T follicular helper cell (primary cell): ENCODE measurements at regions not wholly inside any gene's neighbourhood (a gene's known extent, or its start where the extent isn't known, plus 50 kb on each side); places are given as distances from the start of the nearest gene placed in this dataset.

Experiments
- DNase-seq: peaks from one replicate; pipeline ENCODE4 v3.0.0-alpha.2; 2020; ENCODE audit warnings: low read depth

DNA sequence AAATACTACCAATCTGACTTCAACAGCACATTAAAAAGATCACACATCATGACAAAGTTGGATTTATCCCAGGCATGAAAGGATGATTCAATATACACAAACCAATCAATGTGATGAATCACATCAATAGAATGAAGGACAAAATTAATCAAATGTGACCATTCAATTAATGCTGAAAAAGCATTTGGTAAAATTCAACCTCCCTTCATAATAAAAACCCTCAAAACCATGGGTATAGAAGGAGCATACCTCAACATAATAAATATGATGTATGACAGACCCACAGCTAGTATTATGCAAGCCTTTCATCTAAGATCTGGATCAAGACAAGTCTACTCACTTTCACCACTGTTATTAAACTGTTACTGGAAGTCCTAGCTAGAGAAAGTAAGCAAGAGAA lies 921.7 kb upstream of the RAG2 start:
- DNase-seq = no peak

DNA sequence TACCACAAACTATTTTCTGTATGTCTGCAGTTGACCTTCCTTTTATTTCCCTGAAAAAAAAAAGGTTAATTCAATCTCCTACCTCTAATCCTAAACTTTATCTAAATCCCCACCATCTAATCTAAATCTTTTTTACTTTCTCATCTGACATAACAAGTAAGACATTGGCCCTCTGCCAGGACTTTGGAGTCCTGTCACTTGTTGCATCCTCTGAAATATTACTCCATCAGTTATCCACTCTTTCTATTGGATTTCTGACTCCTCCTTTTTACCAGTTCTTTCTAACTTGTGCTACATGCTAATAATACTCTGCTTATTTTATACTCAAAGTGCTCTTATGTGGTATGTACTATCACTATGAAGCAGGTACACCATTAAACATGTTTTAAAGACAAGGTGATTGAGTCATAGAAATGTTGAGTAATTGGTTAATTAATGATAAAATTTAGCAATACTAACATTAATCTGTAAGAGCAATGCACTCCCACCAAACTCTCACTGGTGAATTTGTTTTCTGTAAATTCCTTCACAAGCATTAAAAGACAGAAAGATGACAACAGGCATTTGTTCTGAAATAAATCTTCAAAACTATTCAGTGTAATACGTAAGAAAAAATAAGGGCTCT lies 914.2 kb upstream of the RAG2 start:
- no peak for DNase-seq

DNA sequence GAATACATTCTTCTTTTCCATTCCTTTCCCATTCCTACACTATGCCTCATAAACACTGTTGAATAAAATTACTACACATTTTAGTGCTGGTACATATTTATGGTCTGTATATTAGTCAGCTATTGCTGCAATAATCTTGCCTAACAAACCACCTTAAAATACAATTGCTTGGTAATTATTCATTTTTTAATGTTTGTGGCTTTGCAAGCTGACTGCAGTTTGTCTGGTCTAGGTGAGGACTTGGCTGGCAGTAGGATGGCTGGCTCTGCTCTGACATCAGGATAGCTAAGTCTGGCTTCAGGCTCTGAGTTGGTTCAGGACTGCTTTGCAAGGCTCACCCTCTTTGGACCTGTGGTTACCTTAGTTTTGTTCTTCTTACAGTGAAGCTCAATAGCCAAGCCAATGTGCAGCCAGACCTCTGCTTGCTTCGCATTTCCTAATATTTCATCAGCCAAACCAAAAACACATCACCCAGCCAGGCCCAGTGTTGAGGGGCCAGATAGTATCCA lies 913.4 kb upstream of the RAG2 start:
- DNase-seq = no peak

DNA sequence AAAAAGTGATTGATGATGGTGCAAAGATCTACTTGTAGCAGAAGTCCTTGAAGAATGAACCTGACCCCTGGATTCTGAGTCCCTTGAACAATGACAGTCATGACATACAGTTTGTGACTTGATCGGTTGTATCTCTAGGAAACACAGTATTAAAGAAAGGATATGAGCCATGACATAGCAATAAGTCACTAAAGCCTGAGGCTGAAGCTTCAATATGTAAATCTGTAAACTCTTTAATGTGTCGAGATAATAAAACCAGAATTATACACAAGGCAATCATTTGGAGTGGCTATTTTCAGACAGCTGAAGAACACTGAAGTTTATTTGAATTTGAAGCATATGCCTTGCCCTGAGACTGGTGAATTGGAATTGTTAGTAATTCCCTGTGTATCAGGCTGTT lies 911.5 kb upstream of the RAG2 start:
- DNase-seq = no peak

DNA sequence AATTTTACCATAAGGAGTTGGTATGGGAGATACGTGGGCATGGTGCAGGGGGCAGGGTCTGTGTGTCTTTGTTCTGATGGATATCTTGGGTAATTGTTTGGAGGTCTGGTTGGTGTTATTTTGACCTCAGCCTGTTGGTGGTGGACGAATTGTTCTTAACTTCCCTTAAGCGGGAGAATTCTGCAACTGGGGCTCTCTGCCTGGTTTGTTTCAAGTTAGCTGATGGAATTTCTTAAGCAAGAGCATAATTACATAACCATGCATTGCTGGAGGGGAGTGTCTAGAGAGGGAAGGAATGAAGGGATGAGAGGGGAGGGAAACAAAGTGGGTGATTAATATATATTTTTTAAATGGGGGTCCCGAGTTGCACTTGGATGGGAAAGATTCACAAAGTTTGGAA lies 908.5 kb upstream of the RAG2 start:
- DNase-seq = no peak

DNA sequence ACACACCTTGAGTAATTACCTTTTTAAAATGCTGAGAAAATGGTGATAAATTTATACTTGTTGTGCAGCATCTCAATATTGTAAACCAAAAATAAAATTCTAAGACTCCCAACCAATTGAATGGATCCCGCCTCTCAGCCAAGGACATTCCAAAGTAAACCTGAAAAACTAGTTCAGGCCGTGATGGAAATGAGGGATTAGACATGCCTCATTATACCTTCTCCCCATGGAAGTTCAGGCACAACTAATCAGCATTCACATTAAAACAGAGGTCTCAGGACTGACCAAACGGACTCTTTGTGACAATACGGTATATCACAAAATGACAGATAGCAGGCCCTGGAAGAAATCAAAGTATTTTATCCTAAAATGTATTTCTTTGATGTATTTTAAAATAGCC lies 907.4 kb upstream of the RAG2 start:
- no peak for DNase-seq

DNA sequence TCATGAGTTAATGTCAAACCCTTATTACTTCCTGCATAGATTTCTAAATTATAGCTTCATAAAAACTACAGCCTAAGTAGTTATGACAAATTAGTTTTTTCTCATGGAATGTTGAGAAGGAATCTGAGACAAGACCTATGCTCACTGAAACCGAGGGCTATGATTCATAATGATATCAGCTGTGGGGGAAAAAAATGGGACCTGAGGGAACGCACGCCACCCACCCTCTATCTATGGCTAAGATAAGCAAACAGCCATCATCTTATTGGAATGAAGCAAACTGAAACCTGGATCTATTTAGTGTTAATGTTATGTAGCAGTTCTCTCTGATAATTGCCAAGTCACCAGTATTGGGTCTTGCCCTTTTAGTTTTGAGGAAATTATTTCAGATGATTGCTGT lies 906.9 kb upstream of the RAG2 start:
- DNase-seq = no peak

DNA sequence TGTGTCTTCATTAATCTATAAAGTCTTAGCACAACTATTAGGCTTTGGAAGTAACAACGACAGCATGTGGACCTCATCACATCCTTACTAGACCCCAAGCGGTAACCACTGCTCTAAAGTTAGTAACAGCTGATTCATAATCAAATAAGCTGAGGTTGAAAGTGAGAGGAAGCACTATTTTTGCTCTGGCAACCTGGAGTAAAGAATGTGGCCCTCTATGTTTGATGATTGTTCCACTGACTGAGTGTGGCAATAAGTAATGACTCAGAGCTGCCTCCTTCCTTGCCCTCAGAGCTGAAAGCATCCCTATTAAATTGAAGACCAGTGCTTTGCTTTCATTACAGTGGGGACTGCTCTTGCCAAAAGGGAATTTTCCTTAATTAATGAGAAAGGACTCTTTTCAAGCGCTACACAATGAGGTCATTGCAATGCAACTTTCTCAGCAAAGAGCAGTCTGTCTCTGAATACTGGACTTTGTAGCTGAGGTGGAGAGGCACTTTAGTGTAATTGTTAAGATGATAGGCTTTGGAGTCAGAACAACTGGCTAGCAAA lies 906.1 kb upstream of the RAG2 start:
- no peak for DNase-seq

DNA sequence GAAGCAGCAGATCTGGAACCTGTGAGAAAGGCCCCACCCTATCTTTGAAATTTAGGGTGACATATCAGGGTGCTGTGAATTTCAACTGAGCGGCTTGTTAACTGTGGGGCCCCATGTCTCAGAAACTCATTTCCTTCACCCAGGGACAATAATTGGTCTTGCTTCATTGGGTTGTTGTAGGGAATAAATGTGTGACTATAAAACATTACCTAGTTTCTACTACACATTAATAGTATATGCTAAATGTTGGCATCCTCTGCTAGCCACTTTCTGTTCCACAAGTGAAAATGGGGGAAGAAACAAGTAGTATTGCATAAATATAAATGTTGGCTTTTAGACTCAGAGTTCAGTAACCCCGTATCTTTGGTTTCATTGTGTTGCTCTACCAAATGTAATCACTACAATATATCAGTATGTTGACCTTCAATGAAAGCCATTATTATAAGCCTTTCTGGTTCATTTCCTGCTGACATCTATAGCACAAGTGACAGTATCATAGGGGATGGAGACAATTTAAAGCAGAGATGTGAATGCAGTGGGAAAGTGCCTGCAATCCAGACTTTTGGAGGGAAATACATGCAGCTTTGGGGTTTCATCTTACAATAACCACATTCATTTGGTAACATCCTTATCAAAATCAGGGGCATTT lies 905.5 kb upstream of the RAG2 start:
- DNase-seq = no peak

DNA sequence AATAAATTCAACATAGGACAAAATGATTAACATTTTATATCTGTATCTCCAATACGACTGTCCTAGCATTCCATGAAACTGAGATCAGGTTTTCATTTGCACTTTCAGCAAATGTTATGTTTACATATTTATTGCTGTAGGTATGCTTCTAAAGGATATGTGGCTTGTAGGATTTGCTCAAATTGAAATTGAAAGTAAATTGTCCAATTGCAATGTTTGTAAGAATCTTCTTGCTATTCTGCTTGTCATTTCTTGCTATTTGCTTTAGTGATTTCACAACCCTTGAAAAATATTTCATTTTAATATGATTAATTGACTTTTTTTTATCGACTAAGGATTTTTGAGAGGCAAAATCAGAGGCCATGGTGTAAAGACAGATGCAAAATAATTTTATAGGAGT lies 904.2 kb upstream of the RAG2 start:
- no peak for DNase-seq

DNA sequence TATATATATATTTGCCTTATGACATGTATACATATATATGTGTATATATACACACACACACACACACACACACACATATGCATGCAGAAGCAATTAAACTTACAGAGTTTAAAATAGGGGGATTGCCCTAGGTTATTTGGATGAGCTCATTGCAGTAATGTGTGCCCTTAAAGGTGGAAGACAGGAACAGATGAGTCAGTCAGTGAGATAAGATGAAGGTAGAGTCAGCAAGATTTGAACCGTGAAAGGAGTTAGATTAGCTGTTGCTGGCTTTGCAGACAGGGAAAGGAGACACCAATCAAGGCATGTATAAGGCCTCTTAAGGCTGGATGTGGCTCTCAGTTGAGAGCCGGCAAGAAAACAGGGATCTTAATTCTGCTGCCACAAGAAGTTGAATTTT lies 902.4 kb upstream of the RAG2 start:
- no peak for DNase-seq

DNA sequence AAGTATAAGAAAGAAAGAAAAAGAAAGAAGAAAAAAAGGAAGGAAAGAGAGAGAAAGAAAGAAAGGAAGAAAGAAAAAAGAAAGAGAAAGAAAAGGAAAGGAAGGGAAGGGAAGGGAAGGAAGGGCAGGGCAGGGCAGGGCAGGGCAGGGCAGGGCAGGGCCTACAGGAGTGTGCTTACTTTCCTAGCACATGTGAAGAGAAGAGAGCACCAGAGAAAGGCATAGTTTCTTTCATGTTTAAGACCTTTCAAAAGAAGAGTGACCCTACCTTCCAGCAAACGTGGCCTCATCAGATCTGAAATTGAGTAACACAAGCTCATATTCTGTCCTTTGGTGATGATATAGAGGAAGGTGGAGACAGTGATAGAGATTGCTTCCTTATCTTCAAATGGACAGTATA lies 899.3 kb upstream of the RAG2 start:
- no peak for DNase-seq

DNA sequence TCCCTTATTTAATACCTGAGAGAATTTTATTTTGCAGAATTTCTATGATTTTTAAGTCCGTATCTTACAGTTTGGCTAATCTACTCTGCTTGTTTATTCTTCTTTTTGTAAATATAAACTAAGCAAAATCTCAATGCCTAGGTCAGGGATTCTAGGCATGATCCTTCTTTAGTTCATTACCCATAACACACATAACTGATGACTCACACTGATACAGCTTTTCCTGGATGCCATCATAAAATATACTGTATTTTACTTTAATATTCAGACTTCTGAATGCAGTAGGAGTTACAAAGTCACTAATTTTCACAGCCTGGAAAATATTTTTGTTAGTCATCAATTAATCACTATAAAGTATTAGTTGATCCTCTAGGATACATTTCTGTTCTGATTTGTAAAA lies 898.2 kb upstream of the RAG2 start:
- no peak for DNase-seq

DNA sequence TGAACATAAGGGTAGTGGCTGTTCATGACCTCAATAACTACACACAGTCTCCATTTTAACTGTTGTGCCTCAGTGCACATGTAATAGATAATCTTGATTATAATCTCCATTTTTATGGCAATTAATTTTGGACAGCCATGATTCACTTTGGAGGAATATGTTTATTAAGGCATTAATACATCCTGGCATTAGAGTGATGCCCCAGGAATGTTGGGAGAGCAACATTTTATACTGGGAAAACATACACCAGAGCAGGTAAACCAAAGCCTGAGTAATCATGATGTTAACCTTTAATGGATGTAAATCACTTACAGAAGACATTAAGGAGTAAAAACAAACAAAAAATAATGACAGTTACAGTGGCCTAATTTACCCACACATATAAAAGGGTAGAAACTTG lies 886.3 kb upstream of the RAG2 start:
- no peak for DNase-seq

DNA sequence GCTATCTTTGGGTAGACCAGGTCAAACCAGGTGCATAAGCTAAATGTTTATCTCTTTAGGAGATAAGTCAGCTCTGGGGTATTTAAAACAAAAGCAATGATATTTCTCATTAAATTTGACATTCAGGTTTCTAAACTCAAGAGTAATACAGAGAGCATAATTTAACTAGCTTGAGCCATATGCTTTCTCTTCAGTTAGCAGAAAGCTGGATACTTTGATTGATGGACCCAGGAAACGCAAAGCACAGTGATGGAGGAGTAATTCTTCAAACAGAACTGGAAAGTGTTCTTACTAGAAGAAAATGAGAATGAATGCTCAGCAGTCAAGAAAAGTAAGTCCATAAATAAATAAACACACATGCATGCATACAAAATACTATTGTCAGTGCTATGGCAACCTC lies 885.7 kb upstream of the RAG2 start:
- no peak for DNase-seq

DNA sequence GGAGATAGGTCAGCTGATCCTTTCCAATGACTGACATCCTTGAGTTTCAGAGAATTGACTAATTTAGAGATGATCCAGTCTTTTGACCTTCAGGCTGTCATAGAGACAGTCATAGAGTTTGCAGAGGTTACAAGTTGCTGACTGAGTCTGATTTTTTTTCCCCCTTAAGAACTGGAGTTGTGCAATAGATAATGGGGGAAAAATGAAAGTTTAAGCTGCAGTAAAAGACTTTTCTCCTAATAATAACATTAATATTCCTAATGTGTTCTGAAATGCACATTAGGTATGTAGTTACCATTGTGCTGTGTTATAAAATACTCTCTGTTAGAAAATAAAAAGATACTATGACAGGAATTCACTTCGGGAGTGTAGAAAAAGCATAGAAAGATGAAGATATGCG lies 876.9 kb upstream of the RAG2 start:
- no peak for DNase-seq

DNA sequence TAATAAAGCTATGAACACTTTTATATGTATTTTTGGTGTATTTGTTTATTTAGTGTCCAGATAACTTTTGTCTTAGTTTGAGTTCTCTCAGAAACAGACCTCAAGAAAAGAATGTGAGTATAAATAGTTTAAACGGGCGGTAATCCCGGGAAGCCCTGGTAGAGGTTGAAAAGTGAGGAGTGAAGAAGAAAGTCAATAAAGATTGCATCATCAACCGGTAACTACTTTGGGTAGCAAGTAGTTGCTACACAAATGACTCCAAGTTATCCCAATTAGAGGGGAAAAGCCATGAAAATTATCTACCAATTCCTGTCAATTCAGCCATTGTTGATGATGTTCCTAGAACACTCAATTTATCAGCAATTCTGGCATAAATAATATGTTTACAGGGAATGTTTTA lies 870.3 kb upstream of the RAG2 start:
- no peak for DNase-seq

DNA sequence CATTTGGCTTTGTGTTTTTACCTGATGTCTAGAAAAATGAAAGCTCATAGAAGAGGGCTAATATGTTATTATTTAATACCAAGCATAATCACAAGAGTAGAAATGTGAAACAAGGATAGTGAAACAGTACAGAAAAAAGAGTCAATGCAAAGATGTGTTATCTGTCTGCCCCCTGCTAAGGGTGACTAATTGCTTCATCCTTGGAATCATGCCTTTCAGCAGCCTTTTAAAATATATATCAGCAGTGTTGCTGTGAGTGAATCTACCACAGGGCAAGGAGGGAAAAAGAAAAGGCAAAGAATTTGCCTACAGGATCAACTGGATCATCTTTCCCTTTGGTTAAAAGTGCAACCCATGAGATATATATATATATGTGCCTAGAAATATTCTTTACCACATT lies 867.2 kb upstream of the RAG2 start:
- no peak for DNase-seq

DNA sequence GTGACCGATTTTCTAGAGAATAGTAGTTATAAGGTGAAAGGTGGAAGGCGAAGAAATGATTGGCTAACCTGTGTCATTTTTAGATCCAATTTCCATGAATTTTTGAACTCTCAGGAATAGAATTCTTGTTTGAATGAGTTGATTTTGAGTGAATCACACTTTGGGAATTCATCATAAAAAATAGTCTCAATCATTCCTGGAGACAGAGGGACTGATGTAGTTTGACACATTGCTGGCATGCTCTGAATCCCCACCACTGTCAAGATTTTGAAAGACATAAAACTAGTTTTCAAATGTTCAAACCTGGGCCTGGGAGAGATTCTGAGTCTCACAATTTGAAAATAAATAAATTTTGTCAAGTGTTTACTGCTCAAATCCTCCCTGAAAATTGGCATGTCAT lies 861.4 kb upstream of the RAG2 start:
- no peak for DNase-seq

DNA sequence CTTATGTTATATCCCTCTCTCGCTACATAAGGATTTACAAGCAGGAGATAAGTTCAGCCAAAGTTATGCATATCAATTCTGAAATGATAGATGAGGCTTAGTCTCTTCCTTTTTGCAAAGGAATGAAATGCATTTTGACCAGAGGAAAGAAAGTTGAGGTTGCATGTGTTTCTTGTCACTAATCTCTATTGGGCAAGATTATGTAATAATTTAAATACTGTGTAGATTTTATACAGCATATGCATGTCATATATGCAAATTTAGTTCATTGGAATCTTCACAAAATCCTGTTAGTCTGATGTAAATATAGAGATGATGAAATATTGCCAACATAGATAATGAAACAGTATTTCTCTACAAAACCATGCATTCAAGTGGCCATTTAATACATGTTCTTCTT lies 858.7 kb upstream of the RAG2 start:
- DNase-seq = no peak

DNA sequence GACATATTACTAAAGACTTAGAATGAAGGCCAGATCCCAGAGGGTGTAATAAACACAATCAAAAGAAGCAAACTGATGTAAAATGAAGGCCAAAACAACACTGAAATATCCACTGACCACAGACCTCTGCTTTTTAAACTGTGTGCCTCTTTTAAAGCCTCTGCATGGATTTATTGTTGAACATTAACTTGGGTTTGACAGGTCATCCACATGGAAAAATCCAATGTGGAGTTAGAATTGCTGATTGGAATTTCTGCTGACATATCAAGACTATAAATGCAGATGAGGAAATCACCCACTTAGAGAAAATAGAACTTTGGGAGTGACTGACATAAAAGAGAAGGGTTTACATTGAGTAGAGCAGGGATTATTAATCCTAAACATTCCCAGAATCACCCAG lies 853.9 kb upstream of the RAG2 start:
- DNase-seq = no peak

DNA sequence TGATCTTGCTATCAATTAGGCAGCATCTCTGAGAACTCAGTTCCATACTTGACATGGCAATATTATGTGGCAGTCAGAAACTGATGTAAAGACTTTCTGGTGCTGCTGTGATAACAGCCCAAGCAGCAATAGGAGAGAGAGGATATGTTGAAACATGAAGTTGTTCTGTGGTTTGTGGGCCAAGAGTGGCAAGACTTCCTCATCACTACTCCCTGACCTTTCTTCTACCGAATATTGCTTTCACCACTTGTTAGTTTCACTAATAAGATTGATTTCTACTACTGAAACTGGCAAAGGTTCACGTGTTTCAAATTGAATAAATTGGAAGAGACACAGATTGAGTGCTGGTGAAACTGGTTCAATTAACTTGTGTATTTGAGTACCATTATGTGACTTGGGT lies 852.6 kb upstream of the RAG2 start:
- no peak for DNase-seq

DNA sequence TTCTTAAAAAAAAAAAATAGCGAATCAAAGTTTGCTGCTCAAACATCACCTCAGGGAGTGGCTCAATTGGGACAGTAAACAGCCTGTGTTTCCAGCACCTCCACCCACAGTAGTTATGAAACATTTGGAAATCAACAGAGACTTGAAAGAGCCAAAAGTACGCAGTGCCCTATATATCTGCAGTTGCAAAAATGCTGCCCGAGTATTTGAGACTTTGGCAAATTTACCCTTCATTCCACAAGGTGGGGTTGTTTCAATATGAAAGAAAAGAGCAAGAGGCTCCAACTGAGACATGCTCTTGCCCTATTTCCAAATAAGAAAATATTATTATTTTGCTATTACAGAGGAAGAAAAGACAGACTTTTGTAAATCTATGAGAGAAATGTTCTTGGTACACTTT lies 851.1 kb upstream of the RAG2 start:
- no peak for DNase-seq

DNA sequence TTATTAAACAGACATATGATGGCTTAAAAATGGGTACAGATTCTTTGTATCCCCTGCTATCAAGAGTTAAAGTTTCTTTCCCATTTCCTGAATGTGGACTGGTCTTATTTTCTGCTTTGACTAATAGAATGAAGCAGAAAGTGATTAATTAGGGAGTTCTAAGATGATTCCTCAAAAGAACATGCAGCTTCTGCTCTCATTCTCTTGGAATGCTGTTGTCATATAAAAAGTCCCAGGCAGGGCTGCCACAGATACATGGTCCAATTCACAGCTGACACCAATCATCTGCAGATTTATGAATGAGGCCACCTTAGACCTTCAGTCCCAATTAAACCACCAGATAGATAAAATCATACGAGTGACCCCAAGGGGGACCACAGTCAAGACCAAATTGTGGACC lies 844.5 kb upstream of the RAG2 start:
- no peak for DNase-seq
